PC-3 (cell line): ENCODE measurements at regions not wholly inside any gene's neighbourhood (a gene's known extent, or its start where the extent isn't known, plus 50 kb on each side); places are given as distances from the start of the nearest gene placed in this dataset.

ENCODE experiments used
- EZH2 ChIP-seq: fragments of 300-600 bp; sonication (generic); IDR thresholded peaks from one replicate; pipeline ENCODE4 v1.6.1; 2017; ENCODE audit warnings: antibody characterized with exemption, mild to moderate bottlenecking, low read length; ENCODE audit not compliant: unreplicated experiment
- TF ChIP-seq, protein P1 (sequence below): fragments of 300-600 bp; sonication (generic); conservative IDR thresholded peaks from 2 replicates; pipeline ENCODE4 v1.5.1; 2017; ENCODE audit warnings: antibody characterized with exemption, low read depth, mild to moderate bottlenecking, low read length

DNA sequence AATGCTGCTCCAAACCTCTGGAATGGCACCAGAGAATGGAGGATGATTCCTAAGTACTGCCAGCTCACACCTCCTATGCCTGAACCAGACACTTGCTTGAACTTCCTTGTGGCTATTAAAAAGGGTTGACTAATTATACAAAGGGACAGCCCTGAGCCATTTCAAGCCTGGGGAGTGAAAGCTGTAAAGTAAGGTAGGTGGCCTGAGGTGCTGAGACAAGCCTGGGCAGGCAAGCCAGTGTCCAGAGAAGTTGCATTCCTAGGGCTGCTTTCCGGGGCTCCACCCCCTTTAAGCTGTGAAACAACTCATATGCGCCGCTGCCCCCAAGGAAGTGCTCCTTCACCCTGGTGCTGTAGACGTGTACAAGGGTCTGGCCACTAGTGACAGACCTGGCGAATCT, 79.9 kb upstream of the SLC1A3 start:
- TF ChIP-seq, protein P1, sequence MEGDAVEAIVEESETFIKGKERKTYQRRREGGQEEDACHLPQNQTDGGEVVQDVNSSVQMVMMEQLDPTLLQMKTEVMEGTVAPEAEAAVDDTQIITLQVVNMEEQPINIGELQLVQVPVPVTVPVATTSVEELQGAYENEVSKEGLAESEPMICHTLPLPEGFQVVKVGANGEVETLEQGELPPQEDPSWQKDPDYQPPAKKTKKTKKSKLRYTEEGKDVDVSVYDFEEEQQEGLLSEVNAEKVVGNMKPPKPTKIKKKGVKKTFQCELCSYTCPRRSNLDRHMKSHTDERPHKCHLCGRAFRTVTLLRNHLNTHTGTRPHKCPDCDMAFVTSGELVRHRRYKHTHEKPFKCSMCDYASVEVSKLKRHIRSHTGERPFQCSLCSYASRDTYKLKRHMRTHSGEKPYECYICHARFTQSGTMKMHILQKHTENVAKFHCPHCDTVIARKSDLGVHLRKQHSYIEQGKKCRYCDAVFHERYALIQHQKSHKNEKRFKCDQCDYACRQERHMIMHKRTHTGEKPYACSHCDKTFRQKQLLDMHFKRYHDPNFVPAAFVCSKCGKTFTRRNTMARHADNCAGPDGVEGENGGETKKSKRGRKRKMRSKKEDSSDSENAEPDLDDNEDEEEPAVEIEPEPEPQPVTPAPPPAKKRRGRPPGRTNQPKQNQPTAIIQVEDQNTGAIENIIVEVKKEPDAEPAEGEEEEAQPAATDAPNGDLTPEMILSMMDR: no peak
- no peak for TF ChIP-seq EZH2
